ENCODE measurements at regions not wholly inside any gene's neighbourhood (a gene's known extent, or its start where the extent isn't known, plus 50 kb on each side); places are given as distances from the start of the nearest gene placed in this dataset.

GRCh38 chr7:80044796-80045195 is 89.8 kb upstream of the GNAI1 start:
- Mint-ChIP-seq H3K4me3 (ENCODE audit: unreplicated experiment) (no peak overlapping the region), H3K27me3 (ENCODE audit: insufficient read depth, unreplicated experiment) (no peaks in the 10 kb centered on the region), H3K4me1 (ENCODE audit: low read depth, unreplicated experiment) (no peaks in the 10 kb centered on the region), H3K27ac (ENCODE audit: unreplicated experiment) (no peak overlapping the region), H3K9me3 (ENCODE audit: unreplicated experiment) (peaks cover 24% of the 10 kb centered on the region), H3K36me3 (ENCODE audit: insufficient read depth, unreplicated experiment) (no peaks in the 10 kb centered on the region)
- TF ChIP-seq CTCF (IDR thresholded peaks at IDR 0.05; ENCODE audit: insufficient read depth in 1 of 2, low read depth in 1 of 2, low read length in 1 of 2, severe bottlenecking in 1 of 2, unreplicated experiment in 1 of 2), result no peak
- Histone ChIP-seq H3K9me3 (0 out of 2 replicates have a peak, but pooled peaks cover 4% of the 10 kb centered on the region), H3K4me1 (no peaks in the 10 kb centered on the region), H3K36me3 (ENCODE audit: control insufficient read depth, insufficient read depth, low read length) (no peaks in the 10 kb centered on the region), H3K27me3 (replicated peaks; ENCODE audit: control insufficient read depth, insufficient read depth, low read length) (no peaks in the 10 kb centered on the region), H3K4me3 (ENCODE audit: low read depth, low read length) (no peak overlapping the region)
- POLR2A ChIA-PET, result no interaction called here
- no TSS peak for BruUV-seq (replicated peaks)
- intact Hi-C loops (cut with micrococcal nuclease; ENCODE audit: unreplicated experiment), result no loop called here
- DNase-seq, result no peak
- CTCF ChIA-PET, result no interaction called here

GRCh38 chr7:80040752-80041151 is 93.9 kb upstream of the GNAI1 start:
- no peak for DNase-seq
- H3K27me3 Mint-ChIP-seq (ENCODE audit: insufficient read depth, unreplicated experiment), result no peaks in the 10 kb centered on the region
- H3K27me3 ChIP-seq (replicated peaks; ENCODE audit: control insufficient read depth, insufficient read depth, low read length), result no peaks in the 10 kb centered on the region
- no peaks in the 10 kb centered on the region for H3K36me3 Mint-ChIP-seq (ENCODE audit: insufficient read depth, unreplicated experiment)
- intact Hi-C loops (cut with micrococcal nuclease; ENCODE audit: unreplicated experiment), result no loop called here
- CTCF ChIA-PET, result no interaction called here
- no peaks in the 10 kb centered on the region for H3K4me1 ChIP-seq
- H3K27ac Mint-ChIP-seq (ENCODE audit: unreplicated experiment), result no peak overlapping the region
- no peaks in the 10 kb centered on the region for H3K4me1 Mint-ChIP-seq (ENCODE audit: low read depth, unreplicated experiment)
- 0 out of 2 replicates have a peak, but pooled peaks cover 4% of the 10 kb centered on the region for H3K9me3 ChIP-seq
- no peaks in the 10 kb centered on the region for H3K36me3 ChIP-seq (ENCODE audit: control insufficient read depth, insufficient read depth, low read length)
- TF ChIP-seq CTCF (IDR thresholded peaks at IDR 0.05; ENCODE audit: insufficient read depth in 1 of 2, low read depth in 1 of 2, low read length in 1 of 2, severe bottlenecking in 1 of 2, unreplicated experiment in 1 of 2), result no peak
- peaks cover 22% of the 10 kb centered on the region for H3K9me3 Mint-ChIP-seq (ENCODE audit: unreplicated experiment)
- no TSS peak for BruUV-seq (replicated peaks)
- POLR2A ChIA-PET, result no interaction called here
- no peak overlapping the region for H3K4me3 ChIP-seq (ENCODE audit: low read depth, low read length)
- H3K4me3 Mint-ChIP-seq (ENCODE audit: unreplicated experiment), result no peak overlapping the region

- Histone ChIP-seq H3K9me3 (0 out of 2 replicates have a peak, but pooled peaks cover 4% of the 10 kb centered on the region), H3K4me1 (no peaks in the 10 kb centered on the region), H3K27me3 (replicated peaks; ENCODE audit: control insufficient read depth, insufficient read depth, low read length) (no peaks in the 10 kb centered on the region), H3K36me3 (ENCODE audit: control insufficient read depth, insufficient read depth, low read length) (no peaks in the 10 kb centered on the region), H3K4me3 (ENCODE audit: low read depth, low read length) (no peak overlapping the region)
- H3K4me1 Mint-ChIP-seq (ENCODE audit: low read depth, unreplicated experiment), result no peaks in the 10 kb centered on the region
- no TSS peak for BruUV-seq (replicated peaks)
- ChIA-PET CTCF (no interaction called here), POLR2A (no interaction called here)
- intact Hi-C loops (cut with micrococcal nuclease; ENCODE audit: unreplicated experiment), result no loop called here
- H3K36me3 Mint-ChIP-seq (ENCODE audit: insufficient read depth, unreplicated experiment), result no peaks in the 10 kb centered on the region
- TF ChIP-seq CTCF (IDR thresholded peaks at IDR 0.05; ENCODE audit: insufficient read depth in 1 of 2, low read depth in 1 of 2, low read length in 1 of 2, severe bottlenecking in 1 of 2, unreplicated experiment in 1 of 2), result no peak
- no peak overlapping the region for H3K4me3 Mint-ChIP-seq (ENCODE audit: unreplicated experiment)
- no peak for DNase-seq
- H3K27ac Mint-ChIP-seq (ENCODE audit: unreplicated experiment), result no peak overlapping the region
- H3K9me3 Mint-ChIP-seq (ENCODE audit: unreplicated experiment), result peaks cover 18% of the 10 kb centered on the region
- no peaks in the 10 kb centered on the region for H3K27me3 Mint-ChIP-seq (ENCODE audit: insufficient read depth, unreplicated experiment)
Measured at GRCh38 chr7:80040335-80040734, 94.3 kb upstream of the GNAI1 start.
